ENCODE measurements at regions not wholly inside any gene's neighbourhood (a gene's known extent, or its start where the extent isn't known, plus 50 kb on each side); places are given as distances from the start of the nearest gene placed in this dataset.

DNA sequence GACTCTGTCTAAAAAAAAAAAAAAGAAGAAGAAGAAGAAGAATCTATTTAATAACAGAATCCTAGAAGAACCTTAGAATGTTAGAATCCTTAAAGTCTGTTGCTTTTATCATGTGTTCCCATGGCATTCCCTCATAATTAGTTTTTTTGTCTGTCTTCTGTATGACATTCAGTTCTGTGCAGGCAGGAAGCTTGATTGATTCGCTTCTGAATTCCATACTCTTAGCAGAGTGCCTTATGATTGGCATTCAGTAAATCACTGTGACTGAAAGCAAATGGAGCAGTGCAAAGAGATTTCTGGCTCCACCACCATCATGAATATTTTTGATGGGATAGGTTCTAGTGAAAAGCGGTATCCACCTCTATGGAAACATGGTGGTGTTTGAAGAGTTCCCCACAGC lies 1065.9 kb upstream of the RBFOX1 start:
- Mint-ChIP-seq H3K27me3 (no peaks in the 10 kb centered on the region), H3K4me1 (ENCODE audit: low read depth) (no peaks in the 10 kb centered on the region)

DNA sequence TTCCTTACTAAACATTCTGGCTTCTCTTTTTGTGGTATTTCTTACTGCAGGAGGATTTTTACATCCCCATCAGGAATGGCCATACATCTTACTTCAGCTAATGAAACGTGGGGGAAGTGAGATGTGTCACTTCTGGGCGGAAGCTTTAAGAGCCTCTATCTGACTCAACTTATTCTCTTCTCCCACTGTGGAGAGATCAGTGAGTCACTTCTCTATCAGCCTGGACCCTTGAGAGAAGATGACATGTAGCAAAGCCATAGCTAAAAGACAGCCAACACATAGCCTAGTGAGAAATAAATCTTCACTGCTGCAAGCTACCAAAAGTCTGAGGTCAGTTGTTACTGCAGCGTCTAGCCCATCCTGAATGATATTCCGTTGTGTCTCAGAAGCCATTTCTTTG lies 1066.7 kb upstream of the RBFOX1 start:
- DNase-seq: no peak
- no peak overlapping the region for H3K27ac Mint-ChIP-seq
- no peaks in the 10 kb centered on the region for H3K27me3 Mint-ChIP-seq
- H3K4me3 Mint-ChIP-seq: no peak overlapping the region
- H3K4me1 Mint-ChIP-seq (ENCODE audit: low read depth): no peaks in the 10 kb centered on the region
- no peaks in the 10 kb centered on the region for H3K36me3 Mint-ChIP-seq (ENCODE audit: low read depth)
- peaks cover 12% of the 10 kb centered on the region for H3K9me3 Mint-ChIP-seq

More for the DNA sequence above, 1065.9 kb upstream of the RBFOX1 start:
- Mint-ChIP-seq H3K36me3 (ENCODE audit: low read depth) (no peaks in the 10 kb centered on the region), H3K4me3 (no peak overlapping the region), H3K9me3 (peaks cover 12% of the 10 kb centered on the region), H3K27ac (no peak overlapping the region)
- DNase-seq: no peak

DNA sequence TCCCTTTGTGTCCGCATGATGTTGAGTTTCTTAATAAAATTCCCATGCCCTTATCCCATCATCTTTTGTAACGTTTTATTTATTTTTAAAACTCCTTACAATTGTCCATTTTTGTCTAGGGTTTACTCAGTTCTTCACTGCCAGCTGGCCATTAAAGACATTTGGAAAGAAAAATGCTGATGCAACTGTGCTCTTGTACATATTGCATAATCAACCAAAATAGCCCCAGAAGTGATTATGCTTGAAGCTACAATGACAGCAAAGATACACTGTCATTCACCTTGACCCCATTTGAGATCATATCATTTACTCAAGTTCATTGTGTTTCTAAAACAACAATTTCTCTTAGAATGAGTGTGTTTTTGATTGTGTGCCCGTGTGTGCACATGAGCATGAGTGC lies 1074.6 kb upstream of the RBFOX1 start:
- Mint-ChIP-seq H3K27ac (no peak overlapping the region), H3K9me3 (peaks cover 21% of the 10 kb centered on the region), H3K36me3 (ENCODE audit: low read depth) (no peaks in the 10 kb centered on the region)

DNA sequence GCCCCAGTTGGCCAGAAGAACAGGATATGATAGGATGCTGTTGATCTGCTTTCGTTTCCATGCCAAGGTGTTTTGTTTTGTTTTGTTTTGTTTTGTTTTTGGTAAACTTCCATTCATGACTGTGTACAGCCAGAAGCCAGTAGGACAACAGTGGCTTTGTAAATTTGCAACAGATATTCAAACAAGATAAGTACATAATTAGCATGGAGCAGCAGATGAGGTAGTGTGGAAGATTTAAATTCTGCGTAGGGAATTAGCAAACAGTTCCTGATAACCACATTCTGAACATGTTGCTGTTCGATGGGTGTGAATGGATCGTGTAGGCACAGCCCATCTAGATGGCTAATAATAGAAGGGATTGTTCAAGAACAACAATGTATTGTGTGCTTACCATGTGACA lies 1080.1 kb upstream of the RBFOX1 start:
- H3K4me3 Mint-ChIP-seq: no peak overlapping the region
- no peak overlapping the region for H3K27ac Mint-ChIP-seq
- DNase-seq: no peak
- no peaks in the 10 kb centered on the region for H3K27me3 Mint-ChIP-seq
- H3K36me3 Mint-ChIP-seq (ENCODE audit: low read depth): no peaks in the 10 kb centered on the region
- peaks cover 13% of the 10 kb centered on the region for H3K9me3 Mint-ChIP-seq
- H3K4me1 Mint-ChIP-seq (ENCODE audit: low read depth): no peaks in the 10 kb centered on the region

More for the DNA sequence above, 1074.6 kb upstream of the RBFOX1 start:
- Mint-ChIP-seq H3K4me3 (no peak overlapping the region), H3K27me3 (no peaks in the 10 kb centered on the region), H3K4me1 (ENCODE audit: low read depth) (no peaks in the 10 kb centered on the region)
- DNase-seq: no peak

DNA sequence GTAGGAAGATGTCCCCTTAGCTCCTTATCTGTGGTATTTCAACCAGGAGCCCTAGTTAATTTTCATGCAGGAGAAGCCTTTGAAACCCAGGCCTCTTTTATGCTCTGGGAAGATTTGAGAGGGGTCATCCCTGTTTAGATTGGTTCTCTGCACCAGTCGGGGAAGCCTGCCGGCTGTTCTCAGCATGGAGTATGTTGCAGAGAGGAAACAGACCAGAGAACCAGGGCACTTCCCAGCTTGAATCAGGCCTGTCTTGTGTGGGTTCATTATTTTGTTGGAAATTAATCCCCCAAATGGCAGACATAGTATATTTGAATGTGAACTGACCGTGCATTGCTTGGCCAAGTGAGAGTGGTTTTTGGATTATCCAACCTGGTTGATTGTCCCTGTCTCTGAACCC lies 1082.1 kb upstream of the RBFOX1 start:
- no peak for DNase-seq
- H3K27ac Mint-ChIP-seq: no peak overlapping the region
- no peak overlapping the region for H3K4me3 Mint-ChIP-seq
- H3K4me1 Mint-ChIP-seq (ENCODE audit: low read depth): no peaks in the 10 kb centered on the region
- peaks cover 6% of the 10 kb centered on the region for H3K9me3 Mint-ChIP-seq
- no peaks in the 10 kb centered on the region for H3K27me3 Mint-ChIP-seq
- H3K36me3 Mint-ChIP-seq (ENCODE audit: low read depth): no peaks in the 10 kb centered on the region

DNA sequence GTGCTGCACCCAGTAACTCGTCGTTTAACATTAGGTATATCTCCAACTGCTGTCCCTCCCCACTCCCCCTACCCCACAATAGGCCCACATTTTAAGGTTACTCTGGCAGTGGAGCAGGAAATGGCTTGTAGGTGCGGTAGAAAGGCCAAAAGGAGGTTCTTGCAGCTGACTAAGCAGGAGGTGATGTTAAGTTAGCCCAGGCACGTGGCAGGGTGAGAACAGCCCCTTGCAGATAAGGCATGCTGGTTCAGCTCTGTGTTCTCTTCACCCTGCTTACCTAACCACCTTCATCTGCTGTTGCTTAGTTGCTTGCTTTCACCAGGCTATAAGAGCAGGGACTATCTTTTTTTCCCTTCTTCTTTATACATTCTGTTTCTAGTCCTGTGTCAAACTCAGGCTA lies 1082.8 kb upstream of the RBFOX1 start:
- H3K9me3 Mint-ChIP-seq: peaks cover 8% of the 10 kb centered on the region
- no peak overlapping the region for H3K27ac Mint-ChIP-seq
- no peaks in the 10 kb centered on the region for H3K4me1 Mint-ChIP-seq (ENCODE audit: low read depth)
- DNase-seq: no peak
- no peak overlapping the region for H3K4me3 Mint-ChIP-seq
- no peaks in the 10 kb centered on the region for H3K27me3 Mint-ChIP-seq
- no peaks in the 10 kb centered on the region for H3K36me3 Mint-ChIP-seq (ENCODE audit: low read depth)

DNA sequence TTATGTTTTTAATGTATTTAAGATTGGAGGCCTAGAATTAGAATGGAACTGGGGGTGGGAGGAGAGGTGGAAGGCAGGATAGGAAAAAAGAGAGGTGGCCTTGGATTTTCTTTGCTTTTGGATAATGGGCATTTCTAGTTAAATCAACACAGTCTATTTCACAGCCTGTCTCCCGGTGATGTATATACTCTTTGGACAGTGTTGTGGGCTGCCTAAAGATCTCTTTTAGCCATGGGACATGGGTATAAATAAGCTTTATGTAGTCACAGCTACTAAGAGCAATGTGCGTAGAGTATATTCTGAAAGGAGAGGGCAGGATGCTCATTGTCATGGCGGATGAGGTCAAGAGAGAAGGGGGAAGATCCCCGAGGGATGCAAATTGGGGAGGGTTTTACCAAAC lies 1084.4 kb upstream of the RBFOX1 start:
- H3K4me3 Mint-ChIP-seq: no peak overlapping the region
- DNase-seq: no peak
- H3K4me1 Mint-ChIP-seq (ENCODE audit: low read depth): no peaks in the 10 kb centered on the region
- H3K27ac Mint-ChIP-seq: no peak overlapping the region
- H3K27me3 Mint-ChIP-seq: no peaks in the 10 kb centered on the region
- no peaks in the 10 kb centered on the region for H3K36me3 Mint-ChIP-seq (ENCODE audit: low read depth)
- H3K9me3 Mint-ChIP-seq: peaks cover 10% of the 10 kb centered on the region

DNA sequence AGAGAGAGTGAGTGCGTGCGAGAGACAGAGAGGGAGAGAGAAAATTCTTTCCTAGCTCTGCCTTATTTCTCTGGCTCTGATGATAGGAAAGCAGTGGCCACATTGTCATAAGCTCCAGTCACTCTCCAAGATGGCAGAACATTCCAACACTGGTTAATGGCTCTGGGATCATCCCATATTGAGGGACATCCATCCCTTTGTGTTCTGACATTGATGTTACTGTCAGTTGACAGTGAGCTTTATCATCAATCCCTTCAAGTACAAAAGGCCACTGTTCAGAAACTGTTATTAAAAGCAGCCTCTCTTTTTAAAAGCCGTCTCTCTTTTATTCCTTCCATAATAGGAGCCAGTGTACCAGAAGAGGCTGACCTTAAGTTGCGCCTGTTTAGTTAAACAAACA lies 1084.9 kb upstream of the RBFOX1 start:
- Mint-ChIP-seq H3K27ac (no peak overlapping the region), H3K27me3 (no peaks in the 10 kb centered on the region), H3K9me3 (peaks cover 10% of the 10 kb centered on the region), H3K36me3 (ENCODE audit: low read depth) (no peaks in the 10 kb centered on the region), H3K4me1 (ENCODE audit: low read depth) (no peaks in the 10 kb centered on the region), H3K4me3 (no peak overlapping the region)
- DNase-seq: no peak

DNA sequence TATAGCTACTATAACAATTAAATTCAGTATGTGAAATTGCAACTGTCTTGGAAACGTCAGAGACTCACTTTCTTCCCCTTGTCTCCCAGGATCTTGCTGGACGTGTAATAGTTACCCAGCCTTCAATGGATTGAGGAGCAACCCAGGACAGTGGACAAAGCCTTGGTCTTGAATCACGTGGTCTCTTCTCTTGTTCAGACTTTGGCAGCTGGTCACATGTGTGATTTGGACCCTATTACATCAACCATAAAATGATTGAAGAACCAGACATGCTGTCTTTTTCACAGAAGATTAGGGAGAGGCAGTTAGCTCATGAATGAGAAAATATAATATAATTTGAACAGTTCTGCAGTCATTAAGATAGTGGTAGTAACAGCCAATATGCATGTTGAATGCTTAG lies 1085.5 kb upstream of the RBFOX1 start:
- Mint-ChIP-seq H3K36me3 (ENCODE audit: low read depth) (no peaks in the 10 kb centered on the region), H3K27ac (no peak overlapping the region), H3K9me3 (peaks cover 10% of the 10 kb centered on the region), H3K27me3 (no peaks in the 10 kb centered on the region), H3K4me3 (no peak overlapping the region), H3K4me1 (ENCODE audit: low read depth) (no peaks in the 10 kb centered on the region)
- no peak for DNase-seq

DNA sequence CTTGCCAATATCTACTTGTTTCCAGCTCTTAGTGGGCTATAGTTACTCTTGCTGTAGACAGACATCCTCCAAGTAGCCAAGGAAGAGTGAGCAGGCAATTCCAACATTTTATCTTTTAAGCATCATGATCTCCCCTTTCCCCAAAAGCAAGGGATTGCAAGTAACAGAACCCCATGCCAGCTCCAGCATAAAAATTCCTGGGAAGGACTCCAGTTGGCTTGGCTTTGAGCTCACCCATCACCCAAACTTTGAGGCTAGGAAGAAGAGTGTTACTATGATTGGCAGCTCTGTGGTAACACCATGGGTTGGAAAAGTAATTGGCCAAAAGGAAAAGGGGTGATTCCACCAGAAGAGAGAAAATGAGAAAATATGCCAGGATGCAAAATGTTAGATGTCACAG lies 1086.4 kb upstream of the RBFOX1 start:
- no peaks in the 10 kb centered on the region for H3K36me3 Mint-ChIP-seq (ENCODE audit: low read depth)
- no peaks in the 10 kb centered on the region for H3K27me3 Mint-ChIP-seq
- no peak overlapping the region for H3K27ac Mint-ChIP-seq
- H3K9me3 Mint-ChIP-seq: peaks cover 10% of the 10 kb centered on the region
- H3K4me3 Mint-ChIP-seq: no peak overlapping the region
- H3K4me1 Mint-ChIP-seq (ENCODE audit: low read depth): no peaks in the 10 kb centered on the region
- no peak for DNase-seq

DNA sequence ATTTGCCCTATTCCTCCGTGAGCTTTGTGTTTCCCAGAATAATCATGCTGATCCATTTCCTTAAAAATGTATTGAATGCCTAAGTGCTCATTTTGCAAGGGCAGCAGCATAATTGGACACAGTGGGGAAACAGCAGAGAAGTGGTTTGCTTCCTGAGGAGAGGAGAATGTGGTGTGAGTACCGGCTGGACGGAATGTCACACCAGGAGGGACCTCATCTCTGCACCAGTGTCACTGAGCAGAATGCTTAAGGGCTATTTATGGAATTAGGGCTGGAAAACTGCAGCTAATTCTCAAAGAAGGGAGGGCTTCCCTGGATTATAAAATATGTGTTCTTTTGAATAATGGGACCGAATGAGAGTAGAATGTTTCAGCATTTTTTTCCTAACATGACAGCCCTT lies 1100.6 kb upstream of the RBFOX1 start:
- H3K9me3 Mint-ChIP-seq: peaks cover 23% of the 10 kb centered on the region
- no peak overlapping the region for H3K27ac Mint-ChIP-seq
- no peaks in the 10 kb centered on the region for H3K36me3 Mint-ChIP-seq (ENCODE audit: low read depth)
- H3K27me3 Mint-ChIP-seq: no peaks in the 10 kb centered on the region
- no peak overlapping the region for H3K4me3 Mint-ChIP-seq
- DNase-seq: no peak
- H3K4me1 Mint-ChIP-seq (ENCODE audit: low read depth): no peaks in the 10 kb centered on the region

DNA sequence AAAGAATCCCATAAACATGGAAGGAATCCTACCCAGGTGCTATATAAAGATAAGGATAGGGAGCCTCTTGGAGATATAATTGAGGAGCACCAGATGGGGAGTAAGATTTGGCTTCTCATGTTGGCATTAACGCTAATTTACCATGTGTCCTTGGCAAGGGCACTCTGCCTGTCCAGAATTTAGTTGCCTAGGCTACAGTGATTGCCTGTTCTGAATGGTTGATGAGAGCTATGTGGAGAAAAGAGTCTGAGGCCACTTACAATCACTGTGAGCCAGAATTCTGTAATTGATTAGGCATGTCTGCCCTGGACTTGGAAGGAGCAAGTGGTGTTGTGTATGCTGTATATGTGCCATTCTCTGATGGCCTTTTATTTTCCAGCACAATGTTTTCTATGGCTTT lies 1101.2 kb upstream of the RBFOX1 start:
- Mint-ChIP-seq H3K9me3 (peaks cover 24% of the 10 kb centered on the region), H3K4me3 (no peak overlapping the region), H3K27ac (no peak overlapping the region), H3K4me1 (ENCODE audit: low read depth) (no peaks in the 10 kb centered on the region), H3K36me3 (ENCODE audit: low read depth) (no peaks in the 10 kb centered on the region), H3K27me3 (no peaks in the 10 kb centered on the region)
- no peak for DNase-seq

DNA sequence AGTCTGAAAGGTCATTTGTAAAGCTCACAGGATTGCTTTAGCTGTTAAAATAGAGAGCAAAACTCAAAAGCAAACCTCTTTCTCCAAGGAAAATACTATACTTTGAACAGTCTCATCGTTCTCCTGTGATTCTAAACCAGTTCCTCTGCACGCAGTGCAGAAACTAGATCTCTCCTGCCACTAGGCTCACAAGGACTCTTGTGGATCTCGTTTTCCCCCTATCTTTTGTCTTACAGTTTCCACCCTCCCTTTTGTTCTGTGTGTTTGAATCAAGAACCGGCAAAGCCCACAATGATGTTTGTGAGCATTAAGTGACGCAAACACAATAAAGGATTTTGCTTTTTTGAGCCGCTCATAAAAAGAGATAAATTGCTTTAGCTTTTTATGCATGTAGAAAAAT lies 1103.5 kb upstream of the RBFOX1 start:
- no peaks in the 10 kb centered on the region for H3K4me1 Mint-ChIP-seq (ENCODE audit: low read depth)
- H3K36me3 Mint-ChIP-seq (ENCODE audit: low read depth): no peaks in the 10 kb centered on the region
- H3K9me3 Mint-ChIP-seq: peaks cover 21% of the 10 kb centered on the region

DNA sequence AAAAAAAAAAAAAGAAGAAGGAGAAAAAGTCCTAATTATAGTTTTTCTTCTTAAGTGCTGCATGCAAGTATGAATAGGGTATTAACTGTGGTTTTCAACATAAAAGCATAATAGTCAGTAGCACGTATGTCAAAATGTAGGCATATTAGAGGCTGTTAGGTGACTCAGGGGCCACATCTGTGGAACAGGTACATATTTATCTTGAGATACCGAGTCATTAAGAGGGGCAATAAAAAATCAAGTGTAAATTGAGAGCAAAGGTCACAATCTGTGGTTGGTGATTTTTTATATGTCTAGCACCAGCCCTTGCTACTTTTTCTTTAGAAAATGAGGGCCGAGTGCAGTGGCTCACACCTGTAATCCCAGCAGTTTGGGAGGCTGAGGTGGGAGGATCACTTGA lies 1113.8 kb upstream of the RBFOX1 start:
- DNase-seq: no peak
- H3K27me3 Mint-ChIP-seq: no peaks in the 10 kb centered on the region
- no peaks in the 10 kb centered on the region for H3K36me3 Mint-ChIP-seq (ENCODE audit: low read depth)
- H3K27ac Mint-ChIP-seq: no peak overlapping the region
- H3K9me3 Mint-ChIP-seq: peaks cover 13% of the 10 kb centered on the region
- no peaks in the 10 kb centered on the region for H3K4me1 Mint-ChIP-seq (ENCODE audit: low read depth)
- H3K4me3 Mint-ChIP-seq: no peak overlapping the region

More for the DNA sequence above, 1103.5 kb upstream of the RBFOX1 start:
- DNase-seq: no peak
- no peak overlapping the region for H3K4me3 Mint-ChIP-seq
- no peak overlapping the region for H3K27ac Mint-ChIP-seq
- no peaks in the 10 kb centered on the region for H3K27me3 Mint-ChIP-seq

DNA sequence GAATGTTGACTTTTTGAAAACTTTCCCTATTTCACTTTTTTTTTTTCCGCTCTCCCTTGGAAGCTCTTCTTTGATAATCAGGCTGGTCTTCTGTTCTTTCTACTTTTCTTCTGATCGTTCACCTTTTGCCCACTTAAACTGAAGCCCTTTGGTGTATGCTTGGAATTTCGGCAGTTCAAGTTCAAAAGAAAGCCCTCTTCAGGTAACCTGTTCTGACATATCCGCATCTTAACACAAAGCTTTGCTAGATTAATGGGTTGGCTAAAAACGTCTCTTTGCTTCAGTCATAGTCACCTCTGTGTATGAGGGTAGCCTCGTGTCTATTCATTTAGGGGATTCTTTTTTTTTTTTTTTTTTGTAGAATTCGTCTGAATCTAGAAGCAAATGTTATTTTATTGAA lies 1115.8 kb upstream of the RBFOX1 start:
- Mint-ChIP-seq H3K9me3 (peaks cover 11% of the 10 kb centered on the region), H3K4me3 (no peak overlapping the region), H3K27ac (no peak overlapping the region), H3K27me3 (no peaks in the 10 kb centered on the region), H3K36me3 (ENCODE audit: low read depth) (no peaks in the 10 kb centered on the region), H3K4me1 (ENCODE audit: low read depth) (no peaks in the 10 kb centered on the region)
- no peak for DNase-seq

DNA sequence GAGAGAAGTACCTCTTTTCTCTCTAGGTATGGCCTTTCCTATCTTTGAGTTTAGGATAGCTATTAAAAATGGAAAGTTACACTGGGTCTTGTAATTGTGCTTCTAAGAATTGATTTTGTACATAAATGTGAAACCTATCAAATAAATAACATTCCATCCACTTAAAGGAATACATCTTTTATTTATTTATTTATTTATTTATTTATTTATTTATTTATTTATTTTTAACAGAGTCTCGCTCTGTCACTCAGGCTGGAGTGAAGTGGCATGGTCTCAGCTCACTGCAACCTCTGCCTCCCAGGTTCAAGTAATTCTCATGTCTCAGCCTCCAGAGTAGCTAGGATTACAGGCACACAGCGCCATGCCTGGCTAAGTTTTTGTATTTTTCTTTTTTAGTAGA lies 1114.0 kb upstream of the EEF2KMT start:
- H3K27me3 Mint-ChIP-seq: no peaks in the 10 kb centered on the region
- no peak for DNase-seq
- no peak overlapping the region for H3K27ac Mint-ChIP-seq
- no peaks in the 10 kb centered on the region for H3K4me1 Mint-ChIP-seq (ENCODE audit: low read depth)
- peaks cover 9% of the 10 kb centered on the region for H3K9me3 Mint-ChIP-seq
- H3K4me3 Mint-ChIP-seq: no peak overlapping the region
- H3K36me3 Mint-ChIP-seq (ENCODE audit: low read depth): no peaks in the 10 kb centered on the region

All from activated T-cell treated with anti-CD3 and anti-CD28 coated beads, Interleukin-2, amount 50 U/mL, for 24 hours (primary cell).